Activated B cell treated with CpG ODN at 0.5 μM for 24 hours (primary cell): ENCODE measurements at regions not wholly inside any gene's neighbourhood (a gene's known extent, or its start where the extent isn't known, plus 50 kb on each side); places are given as distances from the start of the nearest gene placed in this dataset.

Experiments used
- ATAC-seq: fragments of 200-7000 bp; cut with Tn5 transposase; one replicate; pipeline ENCODE4 v1.10.0; 2021; ENCODE audit warnings: low read depth, mild to moderate bottlenecking, moderate library complexity
- CTCF ChIA-PET: fragments of 350-600 bp; sonication (Branson Sonifier 250); formaldehyde crosslinking; loops from one replicate; lab custom pipeline; 2021; ENCODE audit warnings: antibody characterized with exemption; lab: Charles Lee
- POLR2A ChIA-PET: fragments of 350-600 bp; sonication (Branson Sonifier 250); formaldehyde crosslinking; loops from one replicate; lab custom pipeline; 2021; ENCODE audit warnings: antibody characterized with exemption; lab: Charles Lee
- DNase-seq: peaks from one replicate; pipeline ENCODE4 v3.0.0; 2022
- H3K27ac Mint-ChIP-seq: one replicate; pipeline ENCODE4 v1.8.0; 2020; ENCODE audit warnings: mixed read lengths
- H3K27me3 Mint-ChIP-seq: one replicate; pipeline ENCODE4 v1.8.0; 2021; ENCODE audit warnings: mixed read lengths
- H3K36me3 Mint-ChIP-seq: one replicate; pipeline ENCODE4 v1.8.0; 2021; ENCODE audit warnings: low read depth, mixed read lengths
- H3K4me1 Mint-ChIP-seq: one replicate; pipeline ENCODE4 v1.8.0; 2021; ENCODE audit warnings: mixed read lengths
- H3K4me3 Mint-ChIP-seq: one replicate; pipeline ENCODE4 v1.8.0; 2020; ENCODE audit warnings: mild to moderate bottlenecking, mixed read lengths
- H3K9me3 Mint-ChIP-seq: one replicate; pipeline ENCODE4 v1.8.0; 2020; ENCODE audit warnings: mixed read lengths
- intact Hi-C: fragments of 100-400 bp; cut with micrococcal nuclease; formaldehyde crosslinking; loops from one replicate; pipeline ENCODE4 v1.15.1; 2024
- TF ChIP-seq, protein P1 (sequence below): fragments of 200-600 bp; IDR thresholded peaks from one replicate; pipeline ENCODE4 v1.8.0; 2022; ENCODE audit warnings: antibody characterized with exemption, mild to moderate bottlenecking

DNA sequence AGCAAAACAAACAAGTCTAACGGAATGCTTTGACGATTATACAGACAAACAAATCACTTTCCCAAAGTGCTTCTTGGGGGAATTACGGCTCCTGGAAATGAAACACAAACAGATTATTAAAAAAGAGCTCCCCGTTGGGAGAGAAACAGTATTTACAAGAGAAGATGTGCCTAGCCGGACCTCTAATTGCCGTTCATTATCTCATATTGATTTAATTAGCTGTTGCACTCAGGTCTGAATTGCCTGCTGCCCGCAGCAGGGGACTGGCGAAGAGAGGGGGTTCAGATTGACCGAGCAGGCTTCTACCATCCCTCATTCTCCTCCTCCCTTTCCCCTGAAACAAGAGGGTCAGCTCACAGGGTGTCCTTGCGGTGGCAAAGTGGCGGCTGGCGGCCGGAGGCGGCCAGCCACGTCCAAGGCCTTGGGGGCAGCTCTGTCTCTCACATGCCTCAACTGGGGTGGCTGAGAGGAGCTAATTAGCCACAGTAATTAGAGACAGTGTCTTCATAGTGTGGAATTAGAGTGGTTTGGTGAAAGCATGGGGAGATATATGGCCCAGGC is 295.1 kb downstream of the MIAT start:
- TF ChIP-seq, protein P1, sequence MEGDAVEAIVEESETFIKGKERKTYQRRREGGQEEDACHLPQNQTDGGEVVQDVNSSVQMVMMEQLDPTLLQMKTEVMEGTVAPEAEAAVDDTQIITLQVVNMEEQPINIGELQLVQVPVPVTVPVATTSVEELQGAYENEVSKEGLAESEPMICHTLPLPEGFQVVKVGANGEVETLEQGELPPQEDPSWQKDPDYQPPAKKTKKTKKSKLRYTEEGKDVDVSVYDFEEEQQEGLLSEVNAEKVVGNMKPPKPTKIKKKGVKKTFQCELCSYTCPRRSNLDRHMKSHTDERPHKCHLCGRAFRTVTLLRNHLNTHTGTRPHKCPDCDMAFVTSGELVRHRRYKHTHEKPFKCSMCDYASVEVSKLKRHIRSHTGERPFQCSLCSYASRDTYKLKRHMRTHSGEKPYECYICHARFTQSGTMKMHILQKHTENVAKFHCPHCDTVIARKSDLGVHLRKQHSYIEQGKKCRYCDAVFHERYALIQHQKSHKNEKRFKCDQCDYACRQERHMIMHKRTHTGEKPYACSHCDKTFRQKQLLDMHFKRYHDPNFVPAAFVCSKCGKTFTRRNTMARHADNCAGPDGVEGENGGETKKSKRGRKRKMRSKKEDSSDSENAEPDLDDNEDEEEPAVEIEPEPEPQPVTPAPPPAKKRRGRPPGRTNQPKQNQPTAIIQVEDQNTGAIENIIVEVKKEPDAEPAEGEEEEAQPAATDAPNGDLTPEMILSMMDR: no peak
- no peaks in the 10 kb centered on the region for H3K36me3 Mint-ChIP-seq
- H3K9me3 Mint-ChIP-seq: no peaks in the 10 kb centered on the region
- peaks cover 39% of the 10 kb centered on the region for H3K27me3 Mint-ChIP-seq
- no peak for DNase-seq
- intact Hi-C loops: no loop called here
- H3K4me1 Mint-ChIP-seq: no peaks in the 10 kb centered on the region
- POLR2A ChIA-PET: no interaction called here
- H3K27ac Mint-ChIP-seq: no peak overlapping the region
- no peak for ATAC-seq
- no peak overlapping the region for H3K4me3 Mint-ChIP-seq
- CTCF ChIA-PET: no interaction called here

DNA sequence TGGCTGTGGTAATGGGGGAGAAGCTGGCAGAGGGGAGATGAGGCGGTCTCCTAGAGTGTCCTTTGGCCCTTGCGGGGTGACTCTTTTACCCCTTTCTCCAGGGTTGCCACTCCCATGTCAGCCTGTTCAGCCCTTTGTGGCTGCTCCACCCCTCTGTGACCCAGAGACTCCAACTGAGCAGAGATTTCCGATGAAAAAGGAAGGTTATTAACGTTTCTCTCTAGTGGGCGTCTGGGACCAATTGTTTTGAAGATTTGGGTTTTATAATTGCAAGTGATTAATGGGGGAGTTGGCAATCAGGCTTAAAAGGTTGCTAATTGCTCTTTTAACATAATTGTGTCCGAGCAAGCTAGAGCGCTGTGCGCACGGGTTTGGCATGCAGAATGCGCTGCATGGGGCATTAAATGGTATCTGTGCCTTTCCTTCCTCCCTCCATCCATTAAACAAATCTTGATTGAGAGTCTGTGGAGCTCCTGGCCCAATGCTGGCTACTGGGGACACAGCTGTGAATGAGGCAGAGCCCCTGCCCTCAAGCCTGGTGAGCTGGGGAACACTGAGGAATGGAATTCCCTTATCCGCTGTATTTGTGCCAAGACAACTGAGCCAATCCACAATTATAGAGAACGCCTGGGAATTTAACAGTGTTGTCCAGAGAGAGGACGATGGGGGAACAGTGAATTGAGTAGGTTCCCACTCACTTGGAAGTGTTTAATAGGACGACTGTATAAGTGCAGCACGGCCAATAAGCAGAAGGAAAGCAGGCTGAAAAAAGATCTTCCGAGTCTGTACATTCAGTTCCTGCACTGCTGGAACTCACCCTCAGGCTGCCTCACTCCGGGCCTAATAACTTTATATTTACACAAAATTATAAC is 295.9 kb downstream of the MIAT start:
- TF ChIP-seq, protein P1: no peak
- intact Hi-C loops: no loop called here
- Mint-ChIP-seq H3K4me3 (no peak overlapping the region), H3K27me3 (peaks cover 39% of the 10 kb centered on the region), H3K4me1 (no peaks in the 10 kb centered on the region), H3K36me3 (no peaks in the 10 kb centered on the region), H3K27ac (no peak overlapping the region), H3K9me3 (no peaks in the 10 kb centered on the region)
- POLR2A ChIA-PET: no interaction called here
- CTCF ChIA-PET: no interaction called here
- no peak for ATAC-seq
- DNase-seq: no peak

DNA sequence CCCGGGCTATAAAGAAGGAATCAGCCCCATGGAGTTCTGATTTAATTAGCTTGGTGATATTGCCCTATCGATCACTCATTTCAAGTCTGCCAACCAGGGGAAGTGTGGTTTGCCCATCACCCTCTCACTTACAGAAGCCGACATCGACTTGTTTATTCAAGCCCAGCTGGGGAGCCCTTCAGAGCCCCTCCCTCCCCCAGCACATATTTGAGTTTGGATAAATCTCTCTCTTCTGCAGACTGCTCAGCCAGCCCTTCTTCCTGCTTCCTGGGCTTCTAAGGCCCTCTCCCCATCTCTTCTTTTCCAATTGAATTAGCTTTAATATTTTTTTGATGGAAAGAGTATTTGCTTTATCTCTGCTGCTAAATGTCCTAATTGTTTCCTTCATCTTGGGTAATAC is 299.0 kb downstream of the MIAT start:
- no peaks in the 10 kb centered on the region for H3K9me3 Mint-ChIP-seq
- ChIA-PET CTCF (no interaction called here), POLR2A (no interaction called here)
- TF ChIP-seq, protein P1: no peak
- no peak overlapping the region for H3K4me3 Mint-ChIP-seq
- DNase-seq (no peak), ATAC-seq (no peak)
- no peaks in the 10 kb centered on the region for H3K4me1 Mint-ChIP-seq
- intact Hi-C loops: no loop called here
- H3K27me3 Mint-ChIP-seq: peaks cover 50% of the 10 kb centered on the region
- no peak overlapping the region for H3K27ac Mint-ChIP-seq
- no peaks in the 10 kb centered on the region for H3K36me3 Mint-ChIP-seq

DNA sequence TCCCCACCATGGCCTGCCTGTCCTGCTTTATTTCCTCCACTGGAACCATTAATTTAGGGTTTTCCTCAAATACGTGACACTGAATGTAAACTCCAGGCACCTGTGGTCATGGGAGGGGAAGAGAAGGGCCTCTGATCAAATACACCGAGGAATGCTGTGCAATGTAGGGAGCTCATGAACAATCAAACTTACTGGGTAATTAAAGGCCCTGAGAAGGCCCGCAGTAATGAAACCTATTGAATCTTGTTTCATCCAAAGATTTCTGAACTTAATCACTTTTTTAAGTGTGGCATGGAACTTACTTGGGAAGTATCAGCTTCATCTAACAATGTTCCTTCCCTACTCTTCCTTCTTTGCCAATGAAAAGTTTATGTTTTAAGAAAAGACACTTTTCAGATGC is 299.8 kb downstream of the MIAT start:
- Mint-ChIP-seq H3K27me3 (peaks cover 49% of the 10 kb centered on the region), H3K27ac (no peak overlapping the region), H3K4me3 (no peak overlapping the region), H3K4me1 (no peaks in the 10 kb centered on the region), H3K9me3 (no peaks in the 10 kb centered on the region), H3K36me3 (no peaks in the 10 kb centered on the region)
- intact Hi-C loops: no loop called here
- ATAC-seq: no peak
- TF ChIP-seq, protein P1: no peak
- no peak for DNase-seq
- POLR2A ChIA-PET: no interaction called here
- CTCF ChIA-PET: no interaction called here

DNA sequence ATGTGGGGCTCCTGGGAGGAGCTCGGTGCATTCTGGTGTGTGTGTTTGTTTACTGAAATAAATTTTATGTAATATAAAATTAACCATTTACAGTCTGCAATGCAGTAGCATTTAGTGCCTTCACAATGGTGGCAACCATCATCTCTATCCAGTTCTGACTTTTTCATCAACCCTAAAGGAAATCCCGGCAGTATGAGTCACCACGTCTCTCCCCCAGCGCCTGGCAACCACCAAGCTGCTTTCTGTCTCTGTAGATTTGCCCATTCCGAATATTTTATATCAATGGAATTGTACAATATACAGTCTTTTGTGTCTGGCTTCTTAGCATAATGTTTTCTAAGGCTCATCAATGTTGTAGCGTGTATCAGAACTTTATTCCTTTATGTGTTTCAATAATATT is 300.5 kb downstream of the MIAT start:
- POLR2A ChIA-PET: no interaction called here
- no peaks in the 10 kb centered on the region for H3K9me3 Mint-ChIP-seq

More for the DNA sequence above, 300.5 kb downstream of the MIAT start:
- Mint-ChIP-seq H3K4me1 (no peaks in the 10 kb centered on the region), H3K27ac (no peak overlapping the region), H3K27me3 (peaks cover 46% of the 10 kb centered on the region), H3K36me3 (no peaks in the 10 kb centered on the region), H3K4me3 (no peak overlapping the region)
- DNase-seq (no peak), ATAC-seq (no peak)
- CTCF ChIA-PET: no interaction called here
- TF ChIP-seq, protein P1: no peak
- intact Hi-C loops: no loop called here
